GM21423 (cell line): ENCODE measurements at regions not wholly inside any gene's neighbourhood (a gene's known extent, or its start where the extent isn't known, plus 50 kb on each side); places are given as distances from the start of the nearest gene placed in this dataset.
"Not testable (repeated sequence)": the region's sequence is repeated elsewhere in the genome, so short reads cannot be mapped to it uniquely, and the experiment has no call there.

Source experiments
- ATAC-seq: cut with Tn5 transposase; IDR thresholded peaks from one replicate; pipeline ENCODE4 v1.9.1; 2021; ENCODE audit warnings: mild to moderate bottlenecking, moderate library complexity; ENCODE audit not compliant: unreplicated experiment

DNA sequence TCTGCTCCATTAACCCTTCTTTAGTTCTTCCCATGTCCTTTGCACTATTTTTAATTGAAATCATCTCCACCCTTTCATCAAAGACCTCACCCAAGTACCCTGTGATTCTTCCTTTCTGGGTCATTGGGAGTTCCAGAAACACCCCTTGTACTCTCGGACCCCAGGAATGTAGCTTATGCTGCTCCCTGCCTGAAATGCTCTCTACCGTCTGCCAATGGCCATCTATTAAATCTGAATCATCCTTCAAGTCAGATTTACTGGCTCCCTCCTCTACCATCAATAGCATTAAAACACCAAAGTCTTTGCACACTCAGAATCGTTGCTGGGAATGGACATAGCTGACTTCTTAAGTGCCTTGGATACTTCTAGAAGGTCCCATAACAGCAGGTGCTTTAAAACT lies 73.2 kb upstream of the GADD45A start:
- no peak for ATAC-seq

DNA sequence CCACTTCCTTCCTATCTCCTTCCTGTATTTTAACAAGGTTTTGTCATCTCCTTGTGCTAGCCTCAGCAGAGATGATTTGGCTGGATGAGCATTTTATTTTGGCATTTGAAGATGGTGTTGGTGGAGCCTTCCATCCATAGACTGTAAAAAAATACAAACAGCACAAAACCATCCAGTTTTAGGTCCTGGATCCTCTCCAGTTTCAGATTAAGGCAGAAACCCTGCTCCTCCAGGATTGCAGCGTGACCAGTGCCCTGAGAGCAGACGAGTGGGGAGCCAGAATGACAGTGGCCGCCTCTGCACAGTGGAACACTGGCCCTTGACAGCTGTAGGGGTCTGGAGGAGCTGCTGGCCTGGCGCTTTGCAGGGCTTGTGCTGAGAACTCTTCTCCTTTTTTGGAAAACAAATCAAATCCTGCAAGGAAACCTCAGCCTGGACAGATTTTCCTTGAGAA lies 72.2 kb upstream of the GADD45A start:
- ATAC-seq, result no peak

DNA sequence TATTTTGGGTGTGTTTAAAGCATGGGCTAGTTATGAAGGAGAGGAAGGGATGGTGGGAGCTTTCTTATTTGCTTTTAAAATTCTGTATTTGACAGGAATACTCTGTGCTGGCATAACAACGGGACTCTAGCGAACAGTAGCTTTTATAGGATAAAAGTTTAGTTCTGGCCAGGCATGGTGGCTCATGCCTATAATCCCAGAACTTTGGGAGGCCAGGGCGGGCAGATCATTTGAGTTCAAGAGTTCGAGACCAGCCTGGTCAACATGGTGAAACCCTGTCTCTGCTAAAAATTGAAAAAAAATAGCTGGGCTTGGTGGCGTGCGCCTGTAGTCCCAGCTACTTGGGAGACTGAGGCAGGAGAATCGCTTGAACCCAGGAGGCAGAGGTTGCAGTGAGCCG lies 71.5 kb upstream of the GADD45A start:
- not testable (repeated sequence) for ATAC-seq

DNA sequence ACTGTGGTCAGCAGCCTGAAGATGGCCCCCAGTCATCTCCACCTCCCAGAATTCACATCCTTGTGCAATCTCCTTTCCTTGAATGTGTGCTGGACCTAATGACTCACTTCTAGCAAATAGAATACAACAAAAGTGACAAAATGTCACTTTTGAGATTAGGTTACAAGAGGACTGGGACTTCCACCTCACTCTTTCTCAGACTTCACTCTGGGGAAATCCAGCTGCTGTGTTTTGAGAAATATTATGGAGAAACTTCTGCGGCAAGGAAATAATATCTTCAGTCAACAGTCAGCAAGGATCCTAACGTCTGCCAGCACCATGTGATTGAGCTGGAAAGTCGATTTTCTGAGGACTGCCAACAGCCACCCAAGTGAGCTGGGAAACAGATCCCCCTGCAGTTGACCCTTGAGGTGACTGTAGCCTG lies 70.5 kb upstream of the GADD45A start:
- ATAC-seq, result no peak

DNA sequence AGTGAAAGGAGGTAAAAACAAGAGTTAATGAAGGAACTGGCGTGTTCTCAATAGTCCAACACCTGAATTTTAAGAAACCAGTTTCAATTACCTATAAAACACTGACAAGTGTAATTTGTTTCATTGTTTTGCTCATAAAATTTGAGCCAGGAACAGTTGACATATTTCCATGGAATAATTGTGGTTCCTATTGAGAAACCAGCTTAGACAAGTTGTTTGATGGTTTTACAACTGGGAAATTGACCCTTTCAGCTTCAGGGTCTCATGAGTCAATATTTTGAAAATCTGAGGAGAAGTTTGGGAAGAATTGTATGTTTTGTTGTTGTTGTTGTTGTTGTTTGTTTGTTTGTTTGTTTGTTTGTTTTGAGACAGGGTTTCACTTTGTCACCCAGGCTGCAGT lies 69.1 kb upstream of the GADD45A start:
- ATAC-seq, result no peak

DNA sequence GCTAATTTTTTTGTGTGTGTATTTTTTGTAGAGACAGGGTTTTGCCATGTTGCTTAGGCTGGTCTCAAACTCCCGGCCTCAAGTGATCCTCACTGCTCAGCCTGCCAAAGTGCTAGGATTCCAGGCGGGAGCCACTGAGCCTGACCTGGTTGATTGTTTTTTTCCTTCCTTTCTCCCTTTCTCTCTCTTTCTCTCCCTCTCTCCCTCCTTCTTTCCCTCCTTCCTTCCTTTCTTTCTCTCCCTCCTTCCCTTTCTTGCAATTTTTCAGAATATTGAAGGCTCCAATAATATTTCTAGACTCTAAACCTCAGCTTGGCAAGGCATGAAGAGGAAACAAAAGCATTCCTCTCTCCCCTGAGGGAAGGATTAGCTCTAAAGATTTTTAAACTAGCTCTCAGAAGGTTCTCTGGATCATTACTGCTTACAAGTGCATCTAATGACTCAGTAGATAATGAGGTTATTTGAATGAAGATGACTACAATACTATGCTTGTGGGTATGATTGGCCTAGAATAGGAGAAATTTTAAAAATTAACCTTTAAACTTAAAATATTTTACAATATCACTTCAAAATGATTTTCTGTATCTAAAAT lies 68.5 kb upstream of the GADD45A start:
- no peak for ATAC-seq

DNA sequence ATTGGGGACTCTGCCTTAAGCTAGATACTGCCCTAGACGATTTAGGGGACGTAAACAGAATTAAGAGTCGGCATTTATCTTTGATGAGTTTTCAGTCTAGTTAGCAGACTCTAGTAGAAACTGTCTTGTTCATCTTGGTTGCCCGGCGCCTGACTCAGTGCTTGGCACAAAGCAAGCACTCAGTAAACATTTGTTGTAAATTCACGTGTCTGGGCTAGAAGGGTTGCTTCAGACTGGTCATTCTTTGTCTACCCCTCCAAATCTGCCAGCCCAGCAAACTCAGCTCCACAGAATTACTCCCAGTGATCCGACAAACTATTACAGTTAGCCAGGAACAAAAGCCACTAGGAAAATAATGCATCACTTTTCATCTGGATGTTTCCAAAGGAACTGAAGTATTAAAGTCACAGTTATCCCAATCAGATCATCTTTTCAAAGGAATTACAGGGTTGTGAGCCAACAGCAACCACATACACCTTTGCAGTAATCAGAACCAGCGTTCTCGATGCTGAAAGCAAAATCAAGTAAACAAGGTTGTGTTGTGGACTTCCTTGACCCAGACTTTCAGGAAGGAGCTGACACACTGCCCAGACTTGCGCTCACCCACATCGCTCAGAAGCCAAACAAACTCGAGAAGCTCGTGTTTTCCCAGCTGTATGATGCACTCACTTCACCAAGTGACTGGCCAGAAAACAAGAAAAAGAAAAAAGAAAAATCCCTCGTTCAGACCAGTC lies 66.5 kb upstream of the GADD45A start:
- ATAC-seq, result no peak

DNA sequence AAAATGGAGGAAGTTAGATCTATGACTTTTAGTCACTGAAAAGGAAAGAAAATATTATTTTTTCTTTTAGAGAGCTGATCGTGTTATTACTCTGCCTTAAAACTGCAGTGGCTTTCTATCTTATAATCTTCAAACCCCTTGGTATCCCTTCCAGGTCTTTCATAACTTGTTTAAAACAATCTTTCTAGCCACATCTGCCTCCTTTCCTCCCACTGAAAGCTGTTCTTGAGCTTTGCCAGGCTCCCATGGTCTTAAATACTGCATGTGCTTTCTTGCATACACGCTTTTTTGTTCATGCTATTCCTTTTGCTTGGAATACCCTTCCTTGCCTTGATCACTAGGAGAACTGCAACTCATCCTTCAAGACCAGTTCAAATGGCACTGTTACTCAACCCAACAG lies 65.9 kb upstream of the GADD45A start:
- ATAC-seq, result no peak

DNA sequence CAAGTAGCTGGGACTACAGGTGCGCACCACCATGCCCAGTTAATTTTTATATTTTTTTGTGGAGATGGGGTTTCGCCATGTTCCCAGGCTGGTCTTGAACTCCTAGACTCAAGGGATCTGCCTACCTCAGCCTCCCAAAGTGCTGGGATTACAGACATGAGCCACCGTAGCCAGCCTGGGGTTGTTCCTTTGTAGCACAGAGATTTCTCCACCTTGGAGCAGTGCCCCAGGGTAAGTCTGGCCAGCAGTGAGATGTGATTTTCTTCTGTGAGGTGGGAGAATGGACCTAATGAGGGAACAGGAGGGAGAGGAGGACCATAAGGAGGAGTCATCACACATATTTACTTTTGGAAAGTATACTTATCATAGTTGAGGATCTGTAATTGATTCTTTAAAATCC lies 61.1 kb upstream of the GADD45A start:
- ATAC-seq, result no peak

DNA sequence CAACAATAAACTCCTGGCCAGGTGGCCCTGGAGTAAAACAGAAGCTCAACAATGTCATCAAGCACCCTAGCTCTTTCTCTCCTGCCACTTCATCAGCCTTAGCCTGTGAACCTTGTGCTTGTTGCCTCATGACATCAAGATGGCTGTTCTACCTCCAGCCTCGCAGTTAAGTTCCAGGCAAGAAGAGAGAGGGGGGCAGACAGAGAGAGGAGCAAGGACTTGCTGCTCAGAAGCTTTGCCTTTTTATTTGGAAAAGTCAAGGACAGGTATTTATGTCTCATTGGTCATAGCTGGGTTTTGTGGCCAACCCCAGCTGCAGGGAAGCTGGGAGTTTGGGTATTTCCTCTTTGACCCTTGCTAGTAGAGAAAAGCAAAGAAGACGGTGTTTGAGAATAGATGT lies 60.3 kb upstream of the GADD45A start:
- ATAC-seq, result no peak

DNA sequence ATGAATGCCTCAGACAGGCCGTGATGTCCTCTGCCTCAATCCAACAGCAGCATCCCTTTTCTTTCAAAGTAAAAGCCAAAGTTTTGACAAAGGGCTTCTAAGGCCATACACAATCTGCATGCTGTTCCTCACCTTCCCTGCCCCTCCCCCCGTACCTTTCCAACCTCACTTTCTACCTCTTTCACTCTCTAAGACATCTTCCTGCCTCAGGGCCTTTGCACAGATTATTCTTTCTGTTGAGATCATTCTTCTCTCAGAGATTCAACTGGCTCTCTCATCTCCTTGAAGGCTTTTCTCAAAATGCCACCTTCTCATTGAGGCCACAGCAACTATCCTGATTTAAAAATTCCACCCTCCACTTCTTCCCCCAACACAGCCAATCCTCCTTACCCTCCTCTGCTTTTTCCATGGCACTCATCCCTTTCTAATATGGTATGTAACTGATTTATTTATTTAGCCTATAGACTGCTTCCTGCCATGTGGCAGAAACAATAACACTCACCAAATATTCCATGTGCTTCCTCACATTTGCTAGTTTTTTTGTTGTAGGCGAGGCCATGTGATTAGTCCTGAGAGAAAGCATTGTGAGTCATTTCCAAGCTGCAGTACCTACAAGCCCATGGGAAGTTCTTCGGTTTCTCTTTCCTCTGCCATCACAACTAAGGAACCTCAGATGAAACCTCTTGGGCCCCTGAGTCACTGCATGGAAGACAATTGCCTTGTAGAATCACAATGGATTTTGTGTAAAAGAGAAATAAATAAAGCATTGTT lies 58.7 kb upstream of the GADD45A start:
- ATAC-seq, result no peak

DNA sequence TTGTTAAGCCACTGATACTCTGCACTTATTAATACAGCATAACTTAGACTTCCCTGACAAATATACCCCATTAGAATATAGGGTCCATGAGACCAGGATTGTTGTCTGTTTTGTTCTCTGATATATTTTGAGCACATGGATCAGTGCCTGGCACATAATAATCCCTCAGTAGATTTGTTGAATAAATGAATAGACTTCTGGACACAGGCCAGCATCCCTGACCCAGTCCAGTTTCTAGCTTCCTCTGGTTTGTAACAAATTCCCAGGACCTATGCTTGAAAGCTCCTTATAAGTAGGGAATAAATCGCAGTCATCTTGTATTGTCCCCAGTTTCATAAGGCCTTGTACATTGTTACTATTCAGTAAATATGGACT lies 58.2 kb upstream of the GADD45A start:
- no peak for ATAC-seq

DNA sequence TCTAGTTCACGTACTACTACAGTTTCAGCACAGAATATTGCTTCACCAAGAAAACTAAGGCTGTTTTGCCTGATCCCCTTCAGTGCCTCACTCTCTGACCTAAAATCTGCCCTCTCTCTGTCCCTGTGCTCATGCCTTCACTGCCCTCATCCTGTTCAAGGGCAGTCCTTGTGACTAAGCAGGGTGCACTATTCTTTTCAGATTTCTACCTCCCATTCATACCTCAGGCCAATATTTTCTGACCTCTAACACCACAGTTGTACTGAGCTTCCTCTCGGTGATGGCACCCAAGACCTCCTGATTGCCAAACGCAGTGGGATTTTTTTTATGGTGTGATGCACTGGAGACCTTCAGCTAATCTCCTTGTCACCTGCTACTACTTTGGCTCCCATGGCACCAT lies 57.7 kb upstream of the GADD45A start:
- ATAC-seq, result no peak

DNA sequence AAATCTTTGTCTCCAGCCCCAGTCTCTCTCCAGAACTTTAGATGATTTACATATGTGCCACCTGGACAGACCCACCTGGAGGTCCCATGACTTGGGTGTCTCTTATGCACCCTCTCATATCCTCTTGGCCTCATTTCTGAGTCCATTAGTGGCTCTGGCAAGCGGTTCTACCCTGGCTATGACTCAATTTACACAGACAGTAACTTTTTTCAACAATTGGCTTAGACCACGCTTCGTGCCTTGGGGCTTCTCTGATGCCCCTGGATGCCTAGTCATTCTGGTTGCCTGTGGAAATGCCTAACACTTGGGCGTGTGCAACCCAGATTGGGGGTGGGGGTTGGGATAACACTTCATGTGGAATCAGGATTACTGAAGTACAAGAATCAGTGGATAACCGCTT lies 57.1 kb upstream of the GADD45A start:
- no peak for ATAC-seq

DNA sequence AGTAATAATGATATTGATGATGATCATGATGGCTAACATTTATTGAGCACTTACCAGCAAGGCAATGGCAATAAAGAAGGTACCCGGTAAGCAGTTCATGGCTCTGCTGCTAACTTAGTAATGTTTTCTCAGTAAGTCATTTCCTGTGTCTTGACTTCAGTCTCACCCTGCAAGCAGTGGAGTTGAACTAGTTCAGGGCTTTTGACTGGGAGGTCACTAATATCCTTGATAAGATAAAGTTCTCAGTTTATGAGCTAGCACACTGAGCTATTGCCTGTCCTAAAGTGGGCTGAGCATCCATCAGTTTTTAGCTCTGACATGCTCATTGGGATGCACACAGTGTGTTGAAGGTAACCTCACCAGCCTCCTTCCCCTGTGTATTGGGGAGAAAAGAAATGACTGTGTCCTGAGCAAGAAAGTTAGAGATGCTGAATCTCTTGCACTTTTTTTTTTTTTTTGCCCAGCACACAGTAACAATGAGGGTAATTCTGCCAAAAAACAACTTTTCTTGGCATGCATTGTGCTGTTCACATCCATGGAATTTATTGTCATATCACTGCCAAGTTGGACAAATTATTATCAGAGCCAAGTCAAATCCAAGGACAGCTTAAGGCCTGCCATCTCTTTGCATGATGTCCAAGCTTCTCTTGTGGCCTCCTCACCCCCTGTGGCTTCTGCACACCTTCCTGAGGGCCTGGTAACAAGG lies 55.5 kb upstream of the GADD45A start:
- ATAC-seq, result no peak

DNA sequence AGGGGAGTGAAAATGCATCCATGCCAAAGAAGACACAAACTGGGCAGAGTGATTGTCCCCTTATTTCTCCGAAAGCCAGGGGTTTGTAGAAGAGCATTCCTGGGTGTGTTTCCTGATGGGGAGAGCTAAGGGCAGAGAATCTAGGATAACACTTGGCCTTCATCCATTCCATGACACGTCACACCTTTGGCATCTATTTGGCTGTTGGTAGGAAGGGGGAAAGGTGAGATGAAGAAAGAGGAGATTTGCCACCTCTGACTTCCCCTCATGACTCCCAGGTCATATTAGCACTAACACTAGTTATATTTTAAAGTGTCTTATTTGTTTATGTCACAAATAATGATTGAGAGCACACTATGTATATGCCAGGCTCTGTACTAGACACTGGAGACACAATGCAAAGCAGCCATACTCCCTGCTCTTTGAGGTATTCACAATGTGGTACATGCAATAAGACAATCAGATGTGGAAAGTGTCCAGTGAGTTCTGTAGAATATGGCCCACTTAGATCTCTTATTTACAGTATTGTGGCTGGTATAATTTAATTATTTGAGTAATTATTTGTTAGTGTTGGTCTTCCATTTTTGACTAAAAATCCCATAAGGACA lies 54.5 kb upstream of the GADD45A start:
- ATAC-seq, result no peak

DNA sequence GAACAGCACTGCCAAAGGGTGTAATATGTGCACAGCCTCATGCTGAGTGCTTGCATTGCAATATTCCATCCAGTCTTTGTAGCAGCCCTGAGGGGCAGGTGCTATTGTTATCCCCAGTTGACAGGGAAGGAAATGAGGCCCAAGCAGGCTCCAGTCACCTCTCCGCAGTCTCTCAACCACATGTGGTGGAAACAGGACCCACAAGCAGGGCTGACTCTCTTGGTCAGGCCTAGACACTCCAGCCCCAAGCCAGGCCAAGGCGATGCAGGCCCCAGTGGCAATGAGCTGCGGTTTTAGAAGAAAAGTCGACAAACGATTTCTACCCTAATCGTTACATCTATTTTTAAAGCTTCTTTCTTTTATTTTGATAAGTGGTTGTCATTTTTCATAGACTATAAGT lies 52.6 kb upstream of the GADD45A start:
- no peak for ATAC-seq

DNA sequence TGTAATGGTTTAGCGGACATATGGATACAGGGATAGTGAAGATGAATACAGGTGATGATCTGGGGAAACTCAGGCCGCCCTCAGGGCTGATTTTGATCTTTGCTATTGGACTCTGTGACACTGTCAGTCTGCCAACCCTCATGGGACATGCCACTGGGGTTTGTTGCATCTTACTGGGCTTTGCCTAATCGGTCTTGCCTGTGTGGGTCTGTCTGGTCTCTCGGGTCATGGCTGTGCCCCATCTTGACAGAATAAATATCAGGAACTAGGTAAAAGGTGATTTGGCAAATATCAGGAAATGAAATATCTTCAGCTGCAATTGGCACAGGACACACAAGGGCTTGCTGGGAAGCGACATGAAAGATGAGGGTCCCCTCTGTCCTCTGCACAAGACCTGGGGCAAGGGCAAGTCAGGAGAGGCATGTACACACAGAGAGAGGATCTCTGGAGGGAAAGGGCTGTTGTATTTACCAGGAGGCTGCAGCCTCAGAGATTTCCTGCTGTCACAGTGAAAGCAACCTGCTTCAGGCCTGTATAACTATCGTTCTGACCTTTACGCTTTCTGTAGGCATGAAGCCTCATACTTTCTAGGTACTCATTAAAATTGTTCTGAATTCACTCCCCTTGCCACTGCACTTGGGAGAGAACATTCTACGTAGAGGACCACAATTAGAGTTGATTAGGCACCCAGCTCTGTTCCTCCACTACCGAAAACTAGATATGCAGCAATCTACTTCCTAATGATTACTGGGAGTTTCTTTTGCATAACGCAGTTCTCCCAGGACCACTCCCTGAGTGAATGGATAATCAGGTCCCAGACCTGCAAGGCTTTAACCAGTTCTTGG lies 52.0 kb upstream of the GADD45A start:
- no peak for ATAC-seq

DNA sequence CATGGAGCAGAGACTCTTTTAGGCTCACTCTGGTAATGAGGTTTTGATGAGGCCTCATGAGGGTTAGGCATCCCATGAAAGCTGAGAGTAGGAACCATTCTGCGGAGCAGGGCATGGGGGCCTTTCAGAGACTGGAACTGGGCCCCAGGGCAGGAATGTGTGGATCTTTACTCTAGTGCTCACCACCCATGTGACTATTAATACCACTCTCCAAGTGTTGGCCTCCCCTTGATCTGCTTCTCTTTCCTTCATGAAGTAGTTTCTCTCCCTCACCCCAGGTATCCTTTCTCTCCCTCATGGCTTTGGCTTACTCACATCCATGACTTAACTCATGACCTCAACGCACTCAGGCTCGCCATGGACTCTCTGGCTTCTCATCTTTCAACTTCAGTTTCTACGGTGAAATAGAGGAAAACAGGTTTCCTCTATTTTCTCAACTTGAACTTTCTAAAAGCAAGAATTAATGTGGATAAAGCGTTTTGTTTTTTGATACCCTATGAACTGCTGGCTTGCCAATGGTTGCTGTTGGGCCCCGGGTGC lies 50.5 kb upstream of the GADD45A start:
- no peak for ATAC-seq
